HG02938 (cell line): ENCODE measurements at regions not wholly inside any gene's neighbourhood (a gene's known extent, or its start where the extent isn't known, plus 50 kb on each side); places are given as distances from the start of the nearest gene placed in this dataset.

Experiments used
- ATAC-seq: cut with Tn5 transposase; IDR thresholded peaks from one replicate; pipeline ENCODE4 v1.9.1; 2021; ENCODE audit warnings: mild to moderate bottlenecking, moderate library complexity; ENCODE audit not compliant: unreplicated experiment

DNA sequence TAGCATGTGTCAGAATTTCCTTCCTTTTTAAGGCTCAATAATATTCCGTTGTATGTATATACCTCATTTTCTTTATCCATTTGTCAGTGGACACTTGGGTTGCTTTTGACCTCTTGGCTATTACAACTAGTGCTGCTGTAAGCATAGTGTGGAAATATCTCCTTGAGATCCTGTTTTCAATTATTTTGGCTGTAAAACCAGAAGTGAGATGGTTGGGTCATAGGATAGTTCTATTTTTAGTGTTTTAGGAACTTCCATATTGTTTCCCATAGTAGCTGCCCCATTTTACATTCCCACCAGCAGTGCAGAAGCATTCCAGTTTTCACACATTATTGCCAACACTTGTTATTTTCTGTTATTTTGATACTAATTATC lies 70.4 kb upstream of the C15orf39 start:
- no peak for ATAC-seq

DNA sequence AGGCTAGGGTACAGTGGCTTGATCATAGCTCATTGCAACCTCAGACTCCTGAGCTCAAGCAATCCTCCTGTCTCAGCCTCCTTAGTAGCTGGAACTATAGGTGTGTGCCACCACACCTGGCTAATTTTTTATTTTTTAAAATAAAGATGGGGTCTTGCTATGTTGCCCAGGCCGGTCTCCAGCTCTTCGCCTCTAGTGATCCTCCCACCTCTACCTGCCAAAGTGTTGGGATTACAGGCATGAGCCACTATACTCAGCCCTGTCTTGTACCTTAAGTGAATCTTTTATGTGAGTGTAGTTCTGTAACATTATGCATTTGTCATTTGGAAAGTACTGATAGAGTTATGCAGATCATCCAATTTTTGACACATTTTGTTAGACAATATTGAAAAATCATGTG lies 66.9 kb upstream of the C15orf39 start:
- ATAC-seq, result no peak

- ATAC-seq, result no peak
Measured at GRCh38 chr15:75136118-75136517, 65.6 kb upstream of the C15orf39 start.

DNA sequence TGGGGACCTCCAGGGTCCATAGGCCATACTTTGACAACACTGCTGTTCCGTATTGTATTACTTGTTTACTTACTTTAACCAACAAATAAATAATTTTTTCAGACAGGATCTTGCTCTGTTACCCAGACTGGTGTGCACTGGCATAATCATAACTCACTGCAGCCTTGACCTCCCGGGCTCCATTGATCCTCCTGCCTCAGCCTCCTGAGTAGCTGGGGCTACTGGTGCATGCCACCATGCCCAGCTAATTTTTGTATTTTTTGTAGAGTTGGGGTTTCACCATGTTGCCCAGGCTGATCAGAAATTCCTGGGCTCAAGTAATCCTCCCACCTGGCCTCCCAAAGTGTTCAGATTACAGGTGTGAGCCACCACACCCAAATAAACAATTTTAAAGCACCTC lies 64.9 kb upstream of the C15orf39 start:
- ATAC-seq, result no peak

DNA sequence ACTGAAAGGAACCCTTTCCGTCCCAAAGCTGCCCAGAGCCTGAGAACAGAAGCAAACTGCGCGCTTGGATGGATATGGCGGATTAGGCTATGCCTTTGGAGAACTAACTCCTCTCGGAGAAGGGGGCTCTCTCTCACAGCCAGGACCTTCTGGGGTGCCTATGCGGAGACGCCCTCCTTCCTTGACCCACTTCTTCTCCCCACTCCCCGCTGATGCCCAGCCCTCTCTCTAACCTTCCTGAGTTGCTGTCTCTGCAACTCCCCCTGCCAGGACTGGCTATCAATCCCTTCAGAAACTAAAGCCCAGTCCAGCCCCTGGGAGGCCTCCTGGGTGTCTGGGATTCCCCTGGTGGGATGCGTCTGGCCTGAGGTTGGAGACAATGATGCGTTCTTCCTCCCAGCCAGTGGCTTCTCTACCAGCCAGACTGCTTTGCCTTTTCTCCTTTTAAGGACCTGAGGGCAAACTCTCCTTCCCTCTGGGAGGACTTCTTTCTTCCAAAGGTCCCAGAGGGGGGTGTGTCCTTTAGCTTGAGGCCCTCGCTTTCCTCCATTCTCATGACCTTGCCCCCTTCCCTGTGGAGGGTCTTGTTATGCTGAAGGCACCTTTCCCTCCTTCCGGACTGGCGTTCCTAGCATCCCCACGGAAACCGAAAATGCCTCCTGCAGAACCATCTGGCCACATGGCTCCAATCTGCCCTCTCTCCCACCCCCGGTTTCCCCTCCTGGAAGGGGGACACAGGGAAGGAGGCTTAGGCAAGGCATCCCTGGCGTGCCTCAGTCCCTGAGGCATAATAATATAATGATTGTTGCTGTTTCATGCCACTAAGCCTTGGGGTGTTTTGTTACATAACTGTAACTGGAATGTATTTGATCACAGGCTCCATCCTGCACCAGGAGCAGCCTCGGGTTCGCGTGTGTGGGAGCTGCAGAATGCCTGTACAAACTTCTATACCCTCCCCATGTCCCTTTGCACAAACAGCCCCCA lies 63.4 kb upstream of the C15orf39 start:
- ATAC-seq, result no peak

GRCh38 chr15:75140080-75140879 lies 61.4 kb upstream of the C15orf39 start:
- ATAC-seq, result no peak

GRCh38 chr15:75142499-75142898 lies 59.2 kb upstream of the C15orf39 start:
- no peak for ATAC-seq

DNA sequence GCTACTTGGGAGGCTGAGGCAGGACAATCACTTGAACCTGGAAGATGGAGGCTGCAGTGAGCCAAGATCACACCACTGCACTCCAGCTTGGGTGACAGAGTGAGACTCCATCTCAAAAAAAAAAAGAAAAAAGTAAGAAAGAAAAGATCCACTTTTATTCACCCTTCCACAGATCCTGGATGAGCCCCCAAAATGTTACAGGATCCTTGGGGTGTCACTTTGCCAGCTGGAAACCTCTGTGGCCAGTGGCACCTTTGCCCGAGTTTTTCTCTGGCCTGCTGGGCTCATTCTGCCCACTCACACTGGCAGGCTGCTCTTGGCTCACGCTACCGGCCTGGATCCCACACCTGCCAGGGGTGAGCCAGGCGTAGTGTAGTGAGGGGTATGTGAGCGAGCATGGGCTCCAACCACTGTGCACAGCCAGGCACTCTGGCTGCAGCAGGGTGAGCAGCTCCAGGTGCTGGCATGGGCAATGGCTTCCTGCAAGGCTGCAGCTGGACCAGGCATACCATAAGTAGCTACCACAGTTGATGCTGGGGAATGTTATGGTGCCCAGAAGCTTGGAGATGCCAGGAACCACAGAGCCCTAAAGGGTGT lies 57.8 kb upstream of the C15orf39 start:
- ATAC-seq, result no peak

DNA sequence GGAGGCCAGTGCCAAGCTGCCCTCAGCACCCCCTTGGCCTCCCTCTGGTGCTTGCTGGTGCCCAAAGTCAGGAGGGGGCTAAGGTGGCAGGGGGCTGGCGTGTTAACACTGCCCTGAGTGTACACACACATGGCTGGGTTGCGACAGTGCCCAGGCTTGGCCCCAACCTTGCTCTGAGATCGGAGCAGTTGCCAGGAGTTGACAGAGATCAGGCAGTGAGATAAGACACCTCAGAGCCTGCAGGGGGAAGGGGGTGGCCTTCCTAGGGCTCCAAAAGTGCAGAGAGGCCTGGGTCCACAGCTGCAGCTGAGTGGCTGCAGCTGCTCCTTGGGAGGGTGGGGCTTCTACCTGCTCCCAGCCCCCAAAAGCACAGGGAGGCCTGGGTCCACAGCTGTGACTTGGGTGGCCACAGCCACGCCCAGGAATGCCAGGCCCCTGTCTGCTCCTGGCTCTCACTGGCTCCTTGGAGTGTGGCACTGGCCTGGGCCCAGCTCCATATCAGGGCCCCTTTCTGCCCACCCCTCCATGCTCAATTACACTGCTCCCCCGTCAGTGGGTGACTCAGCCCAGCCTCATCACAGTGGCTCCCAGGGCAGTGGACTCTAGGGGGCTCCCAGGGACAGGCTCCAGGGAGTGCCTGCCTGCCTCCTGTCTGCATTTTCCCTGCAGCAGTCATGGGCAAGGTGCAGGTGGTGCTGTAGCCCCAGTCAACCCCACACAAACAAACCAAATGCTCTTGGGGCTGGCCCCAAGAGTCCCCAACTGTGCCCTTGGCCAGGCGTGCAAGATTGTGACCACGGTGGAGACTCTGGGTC lies 56.4 kb upstream of the C15orf39 start:
- no peak for ATAC-seq

DNA sequence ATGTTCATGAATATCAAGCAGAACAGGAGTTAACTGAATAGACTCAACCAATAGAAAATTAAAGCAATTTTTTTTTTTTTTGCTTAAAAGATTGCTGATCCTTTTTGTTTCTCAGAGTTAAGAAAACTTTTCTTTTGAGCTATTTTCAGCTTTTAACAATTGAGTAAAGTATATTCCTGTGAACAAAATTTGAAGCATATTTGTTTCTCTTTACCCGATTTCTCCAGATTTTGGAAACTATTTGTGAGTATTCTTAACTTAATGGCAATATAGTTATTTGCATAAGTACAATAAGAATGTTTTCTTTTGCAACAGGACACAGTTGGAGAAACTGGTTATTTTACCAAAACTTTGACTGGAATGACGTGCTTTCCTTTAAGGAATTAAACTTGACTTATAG lies 53.4 kb upstream of the C15orf39 start:
- ATAC-seq, result no peak

GRCh38 chr15:75149867-75150709 lies 51.6 kb upstream of the C15orf39 start:
- ATAC-seq, result no peak

- no peak for ATAC-seq
Measured at GRCh38 chr15:75151214-75152128, 50.2 kb upstream of the C15orf39 start.
